Kasumi-1 (cell line): ENCODE measurements at regions not wholly inside any gene's neighbourhood (a gene's known extent, or its start where the extent isn't known, plus 50 kb on each side); places are given as distances from the start of the nearest gene placed in this dataset.
"Not testable (repeated sequence)": the region's sequence is repeated elsewhere in the genome, so short reads cannot be mapped to it uniquely, and the experiment has no call there.

ENCODE experiments used
- DNase-seq, 2 experiments: peaks; one replicate each; lab custom pipeline; 2025; lab: John Stamatoyannopoulos, UW

- DNase-seq: not testable (repeated sequence)
Observed at GRCh38 chr14:106658066-106658860, 1131.9 kb downstream of the TMEM121 start.

- DNase-seq: peak; percentile 10 to 38
Observed at GRCh38 chr14:106661561-106661960, 1135.2 kb downstream of the TMEM121 start.

- no peak for DNase-seq
Observed at GRCh38 chr14:106662936-106663550, 1136.7 kb downstream of the TMEM121 start.

GRCh38 chr14:106663805-106664410 lies 1137.5 kb downstream of the TMEM121 start:
- DNase-seq: not testable (repeated sequence)

GRCh38 chr14:106665814-106666213 lies 1139.4 kb downstream of the TMEM121 start:
- no peak for DNase-seq

GRCh38 chr14:106666341-106666740 lies 1140.0 kb downstream of the TMEM121 start:
- no peak for DNase-seq

GRCh38 chr14:106670011-106670410 lies 1143.6 kb downstream of the TMEM121 start:
- DNase-seq: no peak

- DNase-seq: not testable (repeated sequence)
Observed at GRCh38 chr14:106674093-106674492, 1147.7 kb downstream of the TMEM121 start.

GRCh38 chr14:106674509-106675125 lies 1148.2 kb downstream of the TMEM121 start:
- DNase-seq: not testable (repeated sequence)

GRCh38 chr14:106675716-106676115 lies 1149.3 kb downstream of the TMEM121 start:
- not testable (repeated sequence) for DNase-seq

GRCh38 chr14:106679776-106680175 lies 1153.4 kb downstream of the TMEM121 start:
- no peak for DNase-seq

- no peak for DNase-seq
Observed at GRCh38 chr14:106681161-106681560, 1154.8 kb downstream of the TMEM121 start.

- DNase-seq: peak; percentile 33 to 35
Observed at GRCh38 chr14:106681568-106681967, 1155.2 kb downstream of the TMEM121 start.

- no peak for DNase-seq
Observed at GRCh38 chr14:106683631-106684030, 1157.2 kb downstream of the TMEM121 start.

- DNase-seq: no peak
Observed at GRCh38 chr14:106686533-106686932, 1160.2 kb downstream of the TMEM121 start.

- no peak for DNase-seq
Observed at GRCh38 chr14:106690333-106690891, 1164.0 kb downstream of the TMEM121 start.

- no peak for DNase-seq
Observed at GRCh38 chr14:106691601-106692291, 1165.4 kb downstream of the TMEM121 start.

GRCh38 chr14:106694638-106695393 lies 1168.4 kb downstream of the TMEM121 start:
- no peak for DNase-seq

GRCh38 chr14:106698620-106699267 lies 1172.4 kb downstream of the TMEM121 start:
- DNase-seq: peak in 1 of 2 experiments; percentile 22

- DNase-seq: not testable (repeated sequence)
Observed at GRCh38 chr14:106703651-106704050, 1177.3 kb downstream of the TMEM121 start.
